HepG2 (cell line): ENCODE measurements at regions not wholly inside any gene's neighbourhood (a gene's known extent, or its start where the extent isn't known, plus 50 kb on each side); places are given as distances from the start of the nearest gene placed in this dataset.

Experiments used
- ATAC-seq: fragments of 200-7000 bp; cut with Tn5 transposase; 3 replicates; pipeline ENCODE4 v1.9.1; 2020; ENCODE audit warnings: mild to moderate bottlenecking, moderate library complexity
- BruUV-seq: library from RNA; stranded (reverse); fragments of 400-500 nt; replicated peaks from 2 replicates; lab custom pipeline; 2021; lab: Mats Ljungman, UMichigan
- CTCF ChIA-PET: fragments of 300-600 bp; formaldehyde crosslinking; extraction: SDS; loops from one replicate; lab custom pipeline; 2021; ENCODE audit warnings: low total read pairs, inconsistent platforms, low intra/inter-chr PET ratio; lab: Yijun Ruan, JAX
- POLR2A ChIA-PET: fragments of 350-600 bp; sonication (Branson Sonifier 250); formaldehyde crosslinking; loops from one replicate; lab custom pipeline; 2020; ENCODE audit warnings: antibody characterized with exemption, inconsistent platforms; lab: Yijun Ruan, JAX
- DNase-seq: peaks from one replicate; pipeline ENCODE4 v3.0.0-alpha.2; 2015; ENCODE audit warnings: low spot score
- FAIRE-seq: peaks from 3 replicates; lab custom pipeline; 2011; peaks lifted over from hg19 to GRCh38; lab: Jason Lieb, UNC
- H2AFZ ChIP-seq: one replicate; pipeline ENCODE4 v1.6.1; 2011; ENCODE audit warnings: low read length, inconsistent platforms
- H3K27ac ChIP-seq: fragments of 300-600 bp; 3 replicates; pipeline ENCODE4 v1.8.0; 2011; ENCODE audit warnings: mixed run types, mild to moderate bottlenecking, mixed read lengths, low read length, inconsistent platforms; ENCODE audit not compliant: insufficient read depth; ENCODE audit errors: extremely low read length
- H3K27me3 ChIP-seq, 2 experiments: fragments of 200-600 bp in 1 of 2; 2 replicates in 1 of 2; 3 replicates in 1 of 2; pipeline versions ENCODE4 v1.6.0 to v1.8.0; 2011; ENCODE audit warnings: low read length in 2 of 2, mild to moderate bottlenecking in 2 of 2, moderate library complexity in 2 of 2, inconsistent platforms in 1 of 2; ENCODE audit not compliant: insufficient read depth in 2 of 2, control insufficient read depth in 1 of 2
- H3K36me3 ChIP-seq, 2 experiments: fragments of 200-600 bp in 1 of 2; replicated peaks in 1 of 2; 2 replicates in 1 of 2; 3 replicates in 1 of 2; pipeline versions ENCODE4 v1.5.1 to v1.8.0; 2011; ENCODE audit warnings: low read length in 2 of 2, inconsistent platforms in 1 of 2; ENCODE audit not compliant: insufficient read depth in 2 of 2, control insufficient read depth in 1 of 2
- H3K4me1 ChIP-seq: 2 replicates; pipeline ENCODE4 v1.5.1; 2012; ENCODE audit warnings: low read length, inconsistent platforms; ENCODE audit not compliant: insufficient read depth
- H3K4me2 ChIP-seq: 2 replicates; pipeline ENCODE4 v1.6.0; 2011; ENCODE audit warnings: low read depth, low read length, inconsistent platforms
- H3K4me3 ChIP-seq, 3 experiments: fragments of 200-600 bp in 1 of 3; sonication (generic), shearing (Covaris generic) in 1 of 3; replicated peaks in 1 of 3; 2 replicates each; pipeline ENCODE4 v1.5.1; 2011 to 2016; ENCODE audit warnings: low read length in 3 of 3, inconsistent platforms in 2 of 3, low read depth in 2 of 3, mild to moderate bottlenecking in 2 of 3, control low read depth in 1 of 3, mixed read lengths in 1 of 3; ENCODE audit not compliant: insufficient read depth in 1 of 3
- H3K79me2 ChIP-seq: one replicate; pipeline ENCODE4 v1.6.1; 2011; ENCODE audit warnings: low read length, inconsistent platforms; ENCODE audit not compliant: insufficient read depth
- H3K9ac ChIP-seq: 2 replicates; pipeline ENCODE4 v1.6.0; 2011; ENCODE audit warnings: mild to moderate bottlenecking, low read depth, low read length, inconsistent platforms; ENCODE audit not compliant: insufficient read depth
- H3K9me3 ChIP-seq: 2 replicates; pipeline ENCODE4 v1.5.1; 2012; ENCODE audit warnings: mild to moderate bottlenecking, low read length
- H4K20me1 ChIP-seq: 2 replicates; pipeline ENCODE4 v1.6.0; 2011; ENCODE audit warnings: inconsistent platforms, mild to moderate bottlenecking, low read length, moderate library complexity; ENCODE audit not compliant: insufficient read depth
- AHR ChIP-seq: IDR thresholded peaks from 2 replicates; pipeline ENCODE4 v1.6.1; 2018; ENCODE audit warnings: missing genetic modification reagents, missing compliant biosample characterization
- MED13 ChIP-seq: sonication (generic); formaldehyde crosslinking; IDR thresholded peaks from 2 replicates; pipeline ENCODE4 v1.5.0; 2020; ENCODE audit warnings: missing genetic modification reagents
- NFKBIZ ChIP-seq: IDR thresholded peaks from 2 replicates; pipeline ENCODE4 v1.6.1; 2018; ENCODE audit warnings: missing genetic modification reagents, missing compliant biosample characterization
- SOX6 ChIP-seq, 2 experiments: fragments of 450-650 bp in 1 of 2; sonication (generic) in 1 of 2; formaldehyde crosslinking in 1 of 2; IDR thresholded peaks; 2 replicates each; pipeline versions ENCODE4 v1.4.0 to v1.6.1; 2017 to 2020; ENCODE audit warnings: antibody characterized with exemption in 1 of 2, mild to moderate bottlenecking in 1 of 2, missing genetic modification reagents in 1 of 2
- XRCC5 ChIP-seq: fragments of 200-400 bp; formaldehyde crosslinking; optimal IDR thresholded peaks from 2 replicates; pipeline ENCODE3; 2017; ENCODE audit warnings: mild to moderate bottlenecking, low read length
- ZNF737 ChIP-seq: sonication (generic); formaldehyde crosslinking; IDR thresholded peaks from 2 replicates; pipeline ENCODE4 v1.5.0; 2020; ENCODE audit warnings: missing genetic modification reagents, mild to moderate bottlenecking, borderline replicate concordance
- WGBS: methylation state at CpG from one replicate; pipeline ENCODE4 v1.1.6; 2017; ENCODE audit warnings: low lambda C conversion rate; 5-methylcytosine and 5-hydroxymethylcytosine counted together
- in situ Hi-C: cut with HindIII; loops from 2 replicates; pipeline ENCODE4 v1.10.0; 2017; ENCODE audit warnings: low pct_unique_long_range_greater_than_20kb; ENCODE audit not compliant: extremely low pct_ligation_motif_present
- intact Hi-C: fragments of 100-400 bp; cut with micrococcal nuclease; formaldehyde crosslinking; loops from one replicate; pipeline ENCODE4 v1.10.0; 2022; ENCODE audit not compliant: unreplicated experiment
- TF ChIP-seq, protein P1 (sequence below): sonication (generic); formaldehyde crosslinking; IDR thresholded peaks from 2 replicates; pipeline ENCODE4 v1.8.1; 2023; ENCODE audit warnings: mild to moderate bottlenecking, moderate library complexity, missing genetic modification reagents
- TF ChIP-seq, protein P2 (sequence below): sonication (generic); formaldehyde crosslinking; IDR thresholded peaks from 2 replicates; pipeline ENCODE4 v1.8.0; 2022; ENCODE audit warnings: missing genetic modification reagents, mild to moderate bottlenecking, inconsistent platforms, borderline replicate concordance

GRCh38 chr2:8374782-8375181, 307.1 kb upstream of the ID2 start:
- no peaks in the 10 kb centered on the region for H3K79me2 ChIP-seq
- POLR2A ChIA-PET = no interaction called here
- H2AFZ ChIP-seq = no peak overlapping the region
- 49% methylated on average over 9 of the region's 9 CpGs for WGBS
- no peak overlapping the region for H3K4me2 ChIP-seq
- CTCF ChIA-PET = no interaction called here
- H3K27ac ChIP-seq = no peak overlapping the region
- intact Hi-C loops (no loop called here), in situ Hi-C loops (no loop called here)
- no peaks in the 10 kb centered on the region for H3K36me3 ChIP-seq
- no peak overlapping the region for H3K4me3 ChIP-seq
- ATAC-seq (no peak), DNase-seq (no peak), FAIRE-seq (no peak)
- no TSS peak for BruUV-seq
- peaks cover 0 to 10% of the 10 kb centered on the region in 2 experiments; a peak in 3 of 5 replicates for H3K27me3 ChIP-seq
- TF ChIP-seq AHR (CRISPR knock-in tag) = no peak
- TF ChIP-seq MED13 (CRISPR knock-in tag) = no peak
- TF ChIP-seq, protein P1, sequence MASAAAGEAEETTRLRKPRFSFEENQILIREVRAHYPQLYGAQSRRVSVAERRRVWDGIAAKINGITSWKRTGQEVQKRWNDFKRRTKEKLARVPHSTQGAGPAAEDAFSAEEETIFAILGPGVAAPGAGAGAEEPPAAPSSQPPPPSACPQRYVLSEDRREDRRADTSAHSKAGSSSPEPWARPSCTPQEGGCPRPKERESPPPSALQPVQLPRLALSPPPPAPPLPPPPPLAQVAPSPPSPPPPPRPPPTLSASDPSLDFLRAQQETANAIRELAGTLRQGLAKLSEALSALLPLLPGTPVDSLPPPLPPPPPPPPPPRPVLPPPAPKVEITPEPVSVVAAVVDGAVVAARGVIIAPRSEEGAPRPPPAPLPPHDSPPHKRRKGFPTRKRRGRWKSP (CRISPR knock-in tag) = no peak
- TF ChIP-seq, protein P2, sequence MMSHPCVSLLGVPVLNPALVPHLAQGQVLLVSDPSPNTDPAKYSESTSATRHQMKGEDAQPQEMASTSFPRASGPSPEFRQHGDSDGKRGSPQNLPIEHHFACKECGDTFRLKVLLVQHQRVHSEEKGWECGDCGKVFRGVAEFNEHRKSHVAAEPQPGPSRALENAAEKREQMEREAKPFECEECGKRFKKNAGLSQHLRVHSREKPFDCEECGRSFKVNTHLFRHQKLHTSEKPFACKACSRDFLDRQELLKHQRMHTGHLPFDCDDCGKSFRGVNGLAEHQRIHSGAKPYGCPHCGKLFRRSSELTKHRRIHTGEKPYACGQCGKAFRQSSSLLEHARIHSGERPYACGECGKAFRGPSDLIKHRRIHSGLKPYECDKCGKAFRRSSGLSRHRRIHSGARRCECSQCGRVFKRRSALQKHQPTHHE = no peak
- TF ChIP-seq SOX6 (IDR thresholded peaks at IDR 0.05) = no peak
- no peak for TF ChIP-seq SOX6 (CRISPR knock-in tag; IDR thresholded peaks at IDR 0.05)
- TF ChIP-seq ZNF737 = no peak
- TF ChIP-seq XRCC5 = no peak
- no peak for TF ChIP-seq NFKBIZ
- peaks cover 10% of the 10 kb centered on the region for H3K9me3 ChIP-seq
- H3K4me1 ChIP-seq = peaks cover 24% of the 10 kb centered on the region
- H4K20me1 ChIP-seq = no peaks in the 10 kb centered on the region
- H3K9ac ChIP-seq = no peak overlapping the region
